Left lung (tissue), 4 donors: ENCODE measurements at regions not wholly inside any gene's neighbourhood (a gene's known extent, or its start where the extent isn't known, plus 50 kb on each side); places are given as distances from the start of the nearest gene placed in this dataset.

Experiments used
- ATAC-seq: fragments of 200-7000 bp; cut with Tn5 transposase; one replicate; pipeline ENCODE4 v1.9.1; 2020; ENCODE audit warnings: moderate library complexity
- DNase-seq, 4 donors: peaks; one replicate each; pipeline ENCODE4 v3.0.0-alpha.2; 2013 to 2020
- H3K27ac ChIP-seq, 2 donors: fragments of 200-600 bp; sonication (generic) in 1 of 2; one replicate each; pipeline versions ENCODE4 v1.5.0 to v1.8.0; 2020 to 2021
- H3K27me3 ChIP-seq, 2 donors: fragments of 200-600 bp; sonication (generic) in 1 of 2; one replicate each; pipeline versions ENCODE4 v1.5.0 to v1.8.0; 2020 to 2021
- H3K36me3 ChIP-seq, 2 donors: fragments of 200-600 bp; sonication (generic) in 1 of 2; one replicate each; pipeline versions ENCODE4 v1.5.0 to v1.8.0; 2020 to 2021
- H3K4me1 ChIP-seq, 2 donors: fragments of 200-600 bp; one replicate each; pipeline ENCODE4 v1.8.0; 2021
- H3K4me3 ChIP-seq, 2 donors: fragments of 200-600 bp; sonication (generic) in 1 of 2; one replicate each; pipeline versions ENCODE4 v1.5.0 to v1.8.0; 2020 to 2021; ENCODE audit warnings: mild to moderate bottlenecking in 1 of 2
- H3K9me3 ChIP-seq, 2 donors: fragments of 200-600 bp; sonication (generic) in 1 of 2; one replicate each; pipeline versions ENCODE4 v1.5.0 to v1.8.0; 2020 to 2021
- intact Hi-C, 2 donors: fragments of 100-400 bp; cut with DNase I; formaldehyde crosslinking; loops; one replicate each; pipeline versions ENCODE4 v1.11.2 to v1.14.2; 2022
- TF ChIP-seq, protein P1 (sequence below), 2 donors: fragments of 200-600 bp; sonication (generic) in 1 of 2; IDR thresholded peaks; one replicate each; pipeline versions ENCODE4 v1.5.0 to v1.8.0; 2021; ENCODE audit warnings: antibody characterized with exemption in 2 of 2
- donor health status: DM: no; HTN: yes; CAD: no.
- donor health status: DM: no; HTN: no; CAD: no.

- Histone ChIP-seq H3K4me1 (no peaks in the 10 kb centered on the region), H3K4me3 (no peak overlapping the region), H3K27ac (no peak overlapping the region), H3K27me3 (no peaks in the 10 kb centered on the region), H3K9me3 (no peaks in the 10 kb centered on the region), H3K36me3 (no peaks in the 10 kb centered on the region)
- DNase-seq (no peak), ATAC-seq (no peak)
- TF ChIP-seq, protein P1, sequence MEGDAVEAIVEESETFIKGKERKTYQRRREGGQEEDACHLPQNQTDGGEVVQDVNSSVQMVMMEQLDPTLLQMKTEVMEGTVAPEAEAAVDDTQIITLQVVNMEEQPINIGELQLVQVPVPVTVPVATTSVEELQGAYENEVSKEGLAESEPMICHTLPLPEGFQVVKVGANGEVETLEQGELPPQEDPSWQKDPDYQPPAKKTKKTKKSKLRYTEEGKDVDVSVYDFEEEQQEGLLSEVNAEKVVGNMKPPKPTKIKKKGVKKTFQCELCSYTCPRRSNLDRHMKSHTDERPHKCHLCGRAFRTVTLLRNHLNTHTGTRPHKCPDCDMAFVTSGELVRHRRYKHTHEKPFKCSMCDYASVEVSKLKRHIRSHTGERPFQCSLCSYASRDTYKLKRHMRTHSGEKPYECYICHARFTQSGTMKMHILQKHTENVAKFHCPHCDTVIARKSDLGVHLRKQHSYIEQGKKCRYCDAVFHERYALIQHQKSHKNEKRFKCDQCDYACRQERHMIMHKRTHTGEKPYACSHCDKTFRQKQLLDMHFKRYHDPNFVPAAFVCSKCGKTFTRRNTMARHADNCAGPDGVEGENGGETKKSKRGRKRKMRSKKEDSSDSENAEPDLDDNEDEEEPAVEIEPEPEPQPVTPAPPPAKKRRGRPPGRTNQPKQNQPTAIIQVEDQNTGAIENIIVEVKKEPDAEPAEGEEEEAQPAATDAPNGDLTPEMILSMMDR (IDR thresholded peaks at IDR 0.05), result no peak
- intact Hi-C loops, result no loop called here
These were observed 132.2 kb downstream of the NKX6-1 start for GRCh38 chr4:84366907-84367306.

DNA sequence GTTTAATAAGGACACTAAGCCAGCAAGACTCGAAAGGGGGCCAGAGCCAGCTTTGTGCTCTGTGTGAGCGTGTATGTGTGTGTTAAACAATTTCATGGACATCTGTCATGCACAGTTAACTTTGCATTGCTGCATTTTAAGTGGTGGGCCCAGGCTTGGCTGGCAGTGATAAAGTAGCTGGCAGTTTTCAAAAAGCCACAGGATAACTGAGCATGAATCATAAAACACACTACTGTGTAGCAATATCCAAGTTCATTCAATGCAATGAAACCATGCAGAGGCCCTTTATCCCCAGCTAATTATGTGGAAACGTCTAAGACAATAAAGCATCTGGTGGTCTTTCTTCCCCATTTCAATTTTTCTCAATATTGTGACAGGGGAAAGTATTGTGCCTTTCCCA is 132.9 kb downstream of the NKX6-1 start:
- intact Hi-C loops, result no loop called here
- H3K27ac ChIP-seq, result no peak overlapping the region
- DNase-seq, result no peak
- no peak for ATAC-seq
- TF ChIP-seq, protein P1 (IDR thresholded peaks at IDR 0.05), result no peak
- H3K36me3 ChIP-seq, result no peaks in the 10 kb centered on the region
- H3K4me3 ChIP-seq, result no peak overlapping the region
- peaks cover 0 to 6% of the 10 kb centered on the region in 2 donors for H3K9me3 ChIP-seq
- H3K4me1 ChIP-seq, result no peaks in the 10 kb centered on the region
- no peaks in the 10 kb centered on the region for H3K27me3 ChIP-seq

DNA sequence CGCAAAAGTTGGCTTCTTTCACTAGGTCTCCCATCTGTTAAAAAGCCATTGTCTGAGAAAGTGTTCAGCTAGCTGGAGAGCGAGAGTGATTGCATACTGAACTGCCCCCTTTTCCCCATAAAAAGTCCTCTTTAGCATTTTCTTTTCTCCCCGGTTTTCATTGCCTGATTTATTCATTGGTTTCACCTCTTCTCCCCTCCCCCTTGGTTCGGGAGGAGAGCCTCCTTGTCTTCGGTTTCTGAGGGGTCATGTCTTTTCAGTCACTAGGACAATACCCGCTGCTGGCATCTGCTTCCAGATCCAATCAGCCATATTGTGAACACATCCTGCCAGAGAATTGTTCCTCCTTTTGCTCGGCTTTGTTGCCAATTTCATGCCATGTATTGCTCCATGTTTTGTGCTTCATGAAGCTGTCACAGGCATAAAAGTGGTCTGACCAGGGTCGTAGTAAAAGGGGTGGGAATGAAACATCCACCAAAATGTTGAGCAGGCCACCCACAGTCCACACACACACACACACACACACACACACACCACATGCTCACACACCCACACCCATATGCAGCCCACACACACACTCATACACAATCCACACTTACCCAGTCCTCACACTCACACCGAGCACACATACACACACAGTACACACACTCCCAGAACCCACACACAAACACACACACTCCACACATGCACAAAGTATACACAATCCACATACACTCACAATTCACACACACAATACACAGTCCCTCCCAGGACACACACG is 136.0 kb downstream of the NKX6-1 start:
- H3K36me3 ChIP-seq, result no peaks in the 10 kb centered on the region
- intact Hi-C loops, result no loop called here
- H3K4me1 ChIP-seq, result no peaks in the 10 kb centered on the region
- no peak overlapping the region for H3K4me3 ChIP-seq
- no peaks in the 10 kb centered on the region for H3K27me3 ChIP-seq
- ATAC-seq (no peak), DNase-seq (no peak)
- peaks cover 0 to 17% of the 10 kb centered on the region in 2 donors for H3K9me3 ChIP-seq
- TF ChIP-seq, protein P1 (IDR thresholded peaks at IDR 0.05), result no peak
- H3K27ac ChIP-seq, result no peak overlapping the region

DNA sequence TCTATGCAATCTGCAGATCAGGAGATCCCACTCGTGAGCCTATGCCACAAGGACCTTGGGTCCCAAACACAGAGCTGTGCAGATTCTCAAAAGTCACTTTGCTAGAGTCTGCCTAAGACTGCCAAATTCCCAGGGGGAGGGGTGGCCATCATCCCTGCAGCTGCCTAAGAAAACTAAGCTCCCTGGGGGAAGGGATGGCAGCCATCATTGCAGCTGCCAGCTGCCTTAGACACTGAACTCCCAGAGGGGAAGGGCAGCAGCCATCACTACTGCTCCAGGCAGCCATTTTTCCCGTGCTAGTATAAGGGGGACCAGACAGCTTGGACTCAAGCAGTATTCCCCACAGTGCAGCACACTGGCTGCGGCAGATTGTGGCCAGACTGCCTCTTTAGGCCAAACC is 156.9 kb downstream of the NKX6-1 start:
- ATAC-seq, result no peak
- Histone ChIP-seq H3K4me1 (no peaks in the 10 kb centered on the region), H3K27me3 (no peaks in the 10 kb centered on the region), H3K4me3 (no peak overlapping the region), H3K9me3 (peaks cover 0 to 54% of the 10 kb centered on the region in 2 donors), H3K27ac (no peak overlapping the region), H3K36me3 (no peaks in the 10 kb centered on the region)
- TF ChIP-seq, protein P1 (IDR thresholded peaks at IDR 0.05), result no peak
- intact Hi-C loops, result no loop called here
- DNase-seq, result no peak

GRCh38 chr4:84341559-84341958 is 157.5 kb downstream of the NKX6-1 start:
- ATAC-seq, result no peak
- H3K4me3 ChIP-seq, result no peak overlapping the region
- TF ChIP-seq, protein P1 (IDR thresholded peaks at IDR 0.05), result no peak

More at GRCh38 chr4:84341559-84341958, 157.5 kb downstream of the NKX6-1 start:
- H3K9me3 ChIP-seq, result peaks cover 0 to 54% of the 10 kb centered on the region in 2 donors
- H3K36me3 ChIP-seq, result no peaks in the 10 kb centered on the region
- no peaks in the 10 kb centered on the region for H3K27me3 ChIP-seq
- no peak for DNase-seq
- H3K27ac ChIP-seq, result no peak overlapping the region
- H3K4me1 ChIP-seq, result no peaks in the 10 kb centered on the region
- intact Hi-C loops, result no loop called here
